GM12892 (cell line): ENCODE measurements at regions not wholly inside any gene's neighbourhood (a gene's known extent, or its start where the extent isn't known, plus 50 kb on each side); places are given as distances from the start of the nearest gene placed in this dataset.
"Not testable (repeated sequence)": the region's sequence is repeated elsewhere in the genome, so short reads cannot be mapped to it uniquely, and the experiment has no call there.

Source experiments
- DNase-seq: peaks from one replicate; pipeline ENCODE4 v3.0.0; 2011; ENCODE audit not compliant: insufficient read length
- FAIRE-seq: peaks from 2 replicates; lab custom pipeline; 2011; peaks lifted over from hg19 to GRCh38; lab: Jason Lieb, UNC
- POLR2A ChIP-seq: IDR thresholded peaks from 2 replicates; pipeline ENCODE4 v1.6.1; 2011; ENCODE audit warnings: low read depth, low read length, control low read depth
- POLR2AphosphoS5 ChIP-seq: IDR thresholded peaks from 2 replicates; pipeline ENCODE4 v1.6.1; 2011; ENCODE audit warnings: low read depth, low read length, control low read depth
- TAF1 ChIP-seq: IDR thresholded peaks from 2 replicates; pipeline ENCODE4 v1.6.1; 2011; ENCODE audit warnings: low read depth, mild to moderate bottlenecking, control low read depth, low read length, borderline replicate concordance

- DNase-seq (no peak), FAIRE-seq (no peak)
Observed at GRCh38 chr20:53792946-53793536, 199.4 kb upstream of the ZNF217 start.

DNA sequence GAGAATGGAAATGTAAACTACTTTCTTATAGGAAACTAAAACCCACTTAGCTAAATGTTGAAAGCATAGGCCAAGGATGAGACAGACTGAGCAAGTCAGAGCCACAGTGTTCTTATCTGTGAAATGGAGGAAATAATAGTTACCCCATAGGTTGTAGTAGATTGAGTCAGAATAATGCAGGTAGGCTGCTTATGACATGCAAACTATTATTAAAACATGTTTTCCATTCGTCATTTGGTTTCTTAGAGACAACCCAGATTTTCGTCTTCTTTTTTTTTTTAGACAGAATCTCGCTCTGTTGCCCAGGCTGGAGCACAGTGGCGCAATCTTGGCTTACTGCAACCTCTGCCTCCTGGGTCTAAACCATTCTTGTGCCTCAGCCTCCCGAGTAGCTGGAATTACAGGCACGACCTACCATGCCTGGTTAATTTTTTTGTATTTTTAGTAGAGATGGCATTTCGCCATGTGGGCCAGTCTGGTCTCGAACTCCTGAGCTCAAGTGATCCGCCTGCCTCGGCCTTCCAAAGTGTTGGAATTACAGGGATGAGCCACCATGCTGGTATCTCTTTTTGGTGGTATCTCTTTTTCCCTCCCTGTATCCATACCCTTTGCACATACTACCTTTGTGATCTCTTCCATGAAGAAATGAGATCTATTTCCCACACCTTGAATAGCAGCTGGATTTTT lies 196.5 kb upstream of the ZNF217 start:
- no peak for TF ChIP-seq POLR2A
- no peak for TF ChIP-seq TAF1
- TF ChIP-seq POLR2AphosphoS5: no peak
- FAIRE-seq: no peak
- no peak for DNase-seq

More at GRCh38 chr20:53792946-53793536, 199.4 kb upstream of the ZNF217 start:
- TF ChIP-seq TAF1 (no peak), POLR2AphosphoS5 (no peak), POLR2A (no peak)

- no peak for FAIRE-seq
- no peak for TF ChIP-seq TAF1
- no peak for TF ChIP-seq POLR2AphosphoS5
- no peak for TF ChIP-seq POLR2A
- no peak for DNase-seq
Observed at GRCh38 chr20:53788253-53789022, 194.8 kb upstream of the ZNF217 start.

DNA sequence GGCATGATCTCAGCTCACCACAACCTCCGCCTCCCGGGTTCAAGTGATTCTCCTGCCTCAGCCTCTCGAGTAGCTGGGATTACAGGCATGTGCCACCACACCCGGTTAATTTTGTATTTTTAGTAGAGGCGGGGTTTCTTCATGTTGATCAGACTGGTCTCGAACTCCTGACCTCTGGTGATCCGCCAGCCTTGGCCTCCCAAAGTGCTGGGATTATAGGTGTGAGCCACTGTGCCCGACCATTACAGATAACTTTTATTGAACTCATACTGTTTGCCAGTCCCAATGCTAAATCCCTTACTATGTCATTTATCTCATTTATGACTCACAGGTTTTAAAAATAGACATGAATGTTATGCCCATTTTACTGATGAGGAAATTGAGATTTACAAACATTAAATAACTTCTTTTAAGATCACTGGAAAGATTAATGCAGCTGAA lies 193.9 kb upstream of the ZNF217 start:
- not testable (repeated sequence) for FAIRE-seq

DNA sequence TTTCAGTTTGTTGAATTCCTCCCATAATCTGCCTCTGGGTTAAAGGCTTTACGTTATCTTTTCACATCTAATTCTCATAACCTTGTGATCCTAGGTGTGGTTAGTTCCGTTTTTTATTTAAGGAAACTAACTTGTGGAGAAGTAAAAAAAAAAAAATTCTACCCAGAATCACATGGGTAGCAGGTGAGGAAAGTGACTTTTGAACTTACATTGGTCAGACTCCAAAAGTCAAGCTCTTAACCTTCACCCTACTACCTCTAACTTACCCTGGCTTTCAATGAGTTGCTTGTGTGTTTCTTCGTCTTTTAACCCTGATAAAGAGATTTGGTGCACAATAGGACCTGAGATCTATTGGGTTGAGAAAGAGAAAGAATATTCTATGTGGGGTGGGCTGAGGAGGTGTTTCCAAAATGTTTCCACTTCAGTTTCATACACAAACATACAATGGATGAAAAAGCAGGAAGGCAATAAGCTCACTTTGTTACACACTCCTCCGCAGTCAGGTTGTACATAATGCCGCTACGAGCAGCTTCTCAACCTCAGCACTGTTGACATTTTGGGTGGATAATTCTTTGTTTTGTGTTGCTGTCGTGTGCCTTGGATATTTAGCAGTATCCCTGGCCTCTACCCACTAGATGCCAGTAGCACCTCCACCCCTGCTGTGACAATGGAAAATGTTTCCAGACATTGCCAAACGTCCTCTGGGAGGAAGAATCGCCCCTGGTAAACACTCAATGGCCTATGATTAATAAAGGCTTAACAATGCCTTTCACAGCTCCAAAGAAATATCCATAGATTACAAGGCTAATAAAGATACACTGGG lies 193.0 kb upstream of the ZNF217 start:
- FAIRE-seq (no peak), DNase-seq (no peak)

More for the DNA sequence above, 193.9 kb upstream of the ZNF217 start:
- not testable (repeated sequence) for DNase-seq

DNA sequence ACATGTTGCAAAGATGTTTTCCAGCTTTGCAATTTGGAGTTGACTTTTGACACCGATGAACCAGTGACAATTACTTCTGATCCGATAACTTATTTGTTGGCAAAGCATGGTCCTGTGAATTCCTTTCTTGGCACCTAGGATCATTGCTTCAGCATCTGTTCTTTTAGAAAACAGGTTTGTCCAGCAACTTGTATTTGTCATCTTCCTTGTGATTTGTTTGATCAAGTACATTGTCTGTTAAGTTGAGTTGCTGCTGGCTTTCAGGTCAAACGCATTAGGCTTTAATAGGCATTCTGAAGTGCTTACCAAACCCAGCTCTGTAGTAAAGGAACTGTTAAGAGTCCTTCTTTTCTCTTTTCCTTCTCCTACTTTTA lies 192.4 kb upstream of the ZNF217 start:
- no peak for FAIRE-seq
- no peak for DNase-seq
- TF ChIP-seq TAF1 (no peak), POLR2AphosphoS5 (no peak), POLR2A (no peak)

More for the DNA sequence above, 193.0 kb upstream of the ZNF217 start:
- TF ChIP-seq POLR2AphosphoS5: no peak
- TF ChIP-seq POLR2A: no peak
- TF ChIP-seq TAF1: no peak

GRCh38 chr20:53785320-53785719 lies 191.7 kb upstream of the ZNF217 start:
- TF ChIP-seq POLR2AphosphoS5: no peak
- TF ChIP-seq POLR2A: no peak
- no peak for TF ChIP-seq TAF1
- DNase-seq: no peak
- FAIRE-seq: no peak

DNA sequence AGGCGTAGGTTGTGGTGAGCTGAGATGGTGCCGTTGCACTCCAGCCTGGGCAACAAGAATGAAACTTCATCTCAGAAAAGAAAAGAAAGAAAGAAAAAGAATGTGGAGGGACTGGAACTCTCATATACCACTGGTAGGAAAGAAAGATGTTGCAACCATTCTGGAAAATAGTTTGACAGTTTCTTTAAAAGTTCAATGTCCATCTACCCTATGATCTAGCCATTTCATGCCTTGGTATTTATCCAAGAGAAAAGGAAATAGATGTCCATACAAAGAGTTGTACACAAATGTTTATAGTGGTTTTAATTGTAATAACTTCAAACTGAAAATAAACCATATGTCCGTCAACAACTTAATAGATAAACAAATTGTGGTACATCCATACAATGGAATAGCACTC lies 190.1 kb upstream of the ZNF217 start:
- DNase-seq (no peak), FAIRE-seq (no peak)
- TF ChIP-seq POLR2A: no peak
- TF ChIP-seq POLR2AphosphoS5: no peak
- no peak for TF ChIP-seq TAF1

DNA sequence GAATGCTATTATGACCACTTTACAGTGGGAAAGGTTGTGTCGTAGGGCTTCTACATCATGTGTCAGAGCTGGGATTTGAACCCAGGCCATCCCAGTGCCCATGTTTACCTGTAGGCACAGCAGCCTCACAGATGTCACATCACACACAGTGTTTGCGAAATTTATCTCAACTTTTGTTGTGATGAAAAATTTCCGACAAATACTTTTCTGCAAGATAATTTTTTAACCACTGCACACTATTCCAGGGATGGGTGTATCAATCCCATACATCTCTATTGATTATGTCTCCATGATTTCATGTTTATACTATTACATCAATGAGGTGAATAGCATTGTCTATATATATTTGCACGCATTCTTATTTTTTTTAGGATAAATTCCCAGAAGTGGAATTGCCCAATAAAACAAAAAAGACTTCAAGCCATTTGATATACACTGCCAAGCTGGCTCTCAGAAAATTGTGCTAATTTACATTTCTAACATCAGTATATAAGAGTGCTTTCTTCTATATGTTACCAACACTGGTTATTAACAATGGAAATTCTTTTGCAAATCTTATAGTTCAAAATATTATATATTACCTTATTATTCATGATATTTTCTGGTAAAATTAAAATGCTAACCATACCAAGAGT lies 189.1 kb upstream of the ZNF217 start:
- DNase-seq: no peak
- no peak for FAIRE-seq
- TF ChIP-seq POLR2A (no peak), POLR2AphosphoS5 (no peak), TAF1 (no peak)

DNA sequence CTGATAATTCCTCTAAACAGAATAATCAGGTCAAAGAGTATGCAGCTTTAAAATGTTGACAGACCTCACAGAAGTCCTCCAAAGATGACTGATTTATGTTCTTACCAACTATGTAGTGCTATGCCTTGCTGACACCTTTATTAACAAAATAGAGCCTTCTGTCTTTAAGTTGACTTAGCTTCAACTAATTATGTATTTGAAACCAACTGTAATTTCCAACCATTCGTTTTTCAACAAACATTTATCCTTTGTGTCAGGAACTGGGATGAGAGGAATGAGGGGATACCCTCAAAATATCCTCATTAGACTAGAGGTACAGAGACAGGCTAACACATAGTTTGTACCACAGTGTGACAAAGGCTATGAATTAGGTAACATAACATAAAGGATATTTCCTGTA lies 186.2 kb upstream of the ZNF217 start:
- no peak for FAIRE-seq
- TF ChIP-seq POLR2AphosphoS5: no peak
- no peak for TF ChIP-seq POLR2A
- TF ChIP-seq TAF1: no peak
- DNase-seq: no peak

GRCh38 chr20:53778736-53779135 lies 185.1 kb upstream of the ZNF217 start:
- FAIRE-seq (no peak), DNase-seq (no peak)
- TF ChIP-seq POLR2A (no peak), TAF1 (no peak), POLR2AphosphoS5 (no peak)
